Colonic mucosa (tissue), 4 donors: ENCODE measurements at regions not wholly inside any gene's neighbourhood (a gene's known extent, or its start where the extent isn't known, plus 50 kb on each side); places are given as distances from the start of the nearest gene placed in this dataset.

Source experiments
- DNase-seq: peaks from one replicate; pipeline ENCODE4 v3.0.0-alpha.2; 2020
- H3K27ac ChIP-seq: fragments of 200-600 bp; one replicate; pipeline ENCODE4 v1.8.0; 2021
- H3K27me3 ChIP-seq: fragments of 200-600 bp; one replicate; pipeline ENCODE4 v1.8.0; 2021
- H3K36me3 ChIP-seq: fragments of 200-600 bp; one replicate; pipeline ENCODE4 v1.8.0; 2021
- H3K4me1 ChIP-seq: fragments of 200-600 bp; one replicate; pipeline ENCODE4 v1.8.0; 2021; ENCODE audit warnings: mild to moderate bottlenecking
- H3K4me3 ChIP-seq: fragments of 200-600 bp; one replicate; pipeline ENCODE4 v1.8.0; 2021
- H3K9ac ChIP-seq, 2 donors: one replicate each; pipeline ENCODE4 v1.7.0; 2013; ENCODE audit warnings: control low read depth in 2 of 2, low read depth in 2 of 2, low read length in 2 of 2
- H3K9me3 ChIP-seq: fragments of 200-600 bp; one replicate; pipeline ENCODE4 v1.8.0; 2021
- intact Hi-C: fragments of 100-400 bp; cut with DNase I; formaldehyde crosslinking; loops from one replicate; pipeline ENCODE4 v1.14.1; 2022
- TF ChIP-seq, protein P1 (sequence below): fragments of 200-600 bp; IDR thresholded peaks from one replicate; pipeline ENCODE4 v1.8.0; 2022; ENCODE audit warnings: antibody characterized with exemption, mild to moderate bottlenecking
- donor health status: healthy.
- donor health status: DM: no; HTN: no; CAD: no.
- donor health status: DM: no; HTN: no; CAD: no.

DNA sequence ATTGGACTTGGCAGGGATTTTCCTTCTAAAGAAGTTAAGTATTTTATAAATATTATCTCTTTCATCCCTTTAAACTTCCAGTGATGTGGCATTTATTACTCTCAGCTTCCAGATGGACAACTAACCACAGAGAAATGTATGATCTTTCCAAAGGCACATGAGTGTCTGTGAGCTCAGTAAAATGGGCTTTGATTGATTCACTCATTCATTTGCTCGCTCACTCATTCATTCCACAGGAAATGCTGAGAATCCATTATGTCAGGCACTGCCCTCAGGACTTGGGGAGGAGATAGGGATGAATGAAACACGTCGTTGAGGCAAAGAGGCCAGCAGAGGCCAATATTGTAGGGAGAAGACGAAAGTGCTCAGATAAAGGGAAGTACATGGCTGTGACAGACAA is 359.3 kb downstream of the EFNB2 start:
- Histone ChIP-seq H3K36me3 (no peaks in the 10 kb centered on the region), H3K27ac (no peak overlapping the region), H3K27me3 (no peaks in the 10 kb centered on the region), H3K4me3 (no peak overlapping the region), H3K9ac (no peak overlapping the region), H3K4me1 (peaks cover 5% of the 10 kb centered on the region), H3K9me3 (no peaks in the 10 kb centered on the region)
- no peak for DNase-seq
- intact Hi-C loops: no loop called here
- TF ChIP-seq, protein P1, sequence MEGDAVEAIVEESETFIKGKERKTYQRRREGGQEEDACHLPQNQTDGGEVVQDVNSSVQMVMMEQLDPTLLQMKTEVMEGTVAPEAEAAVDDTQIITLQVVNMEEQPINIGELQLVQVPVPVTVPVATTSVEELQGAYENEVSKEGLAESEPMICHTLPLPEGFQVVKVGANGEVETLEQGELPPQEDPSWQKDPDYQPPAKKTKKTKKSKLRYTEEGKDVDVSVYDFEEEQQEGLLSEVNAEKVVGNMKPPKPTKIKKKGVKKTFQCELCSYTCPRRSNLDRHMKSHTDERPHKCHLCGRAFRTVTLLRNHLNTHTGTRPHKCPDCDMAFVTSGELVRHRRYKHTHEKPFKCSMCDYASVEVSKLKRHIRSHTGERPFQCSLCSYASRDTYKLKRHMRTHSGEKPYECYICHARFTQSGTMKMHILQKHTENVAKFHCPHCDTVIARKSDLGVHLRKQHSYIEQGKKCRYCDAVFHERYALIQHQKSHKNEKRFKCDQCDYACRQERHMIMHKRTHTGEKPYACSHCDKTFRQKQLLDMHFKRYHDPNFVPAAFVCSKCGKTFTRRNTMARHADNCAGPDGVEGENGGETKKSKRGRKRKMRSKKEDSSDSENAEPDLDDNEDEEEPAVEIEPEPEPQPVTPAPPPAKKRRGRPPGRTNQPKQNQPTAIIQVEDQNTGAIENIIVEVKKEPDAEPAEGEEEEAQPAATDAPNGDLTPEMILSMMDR: no peak

DNA sequence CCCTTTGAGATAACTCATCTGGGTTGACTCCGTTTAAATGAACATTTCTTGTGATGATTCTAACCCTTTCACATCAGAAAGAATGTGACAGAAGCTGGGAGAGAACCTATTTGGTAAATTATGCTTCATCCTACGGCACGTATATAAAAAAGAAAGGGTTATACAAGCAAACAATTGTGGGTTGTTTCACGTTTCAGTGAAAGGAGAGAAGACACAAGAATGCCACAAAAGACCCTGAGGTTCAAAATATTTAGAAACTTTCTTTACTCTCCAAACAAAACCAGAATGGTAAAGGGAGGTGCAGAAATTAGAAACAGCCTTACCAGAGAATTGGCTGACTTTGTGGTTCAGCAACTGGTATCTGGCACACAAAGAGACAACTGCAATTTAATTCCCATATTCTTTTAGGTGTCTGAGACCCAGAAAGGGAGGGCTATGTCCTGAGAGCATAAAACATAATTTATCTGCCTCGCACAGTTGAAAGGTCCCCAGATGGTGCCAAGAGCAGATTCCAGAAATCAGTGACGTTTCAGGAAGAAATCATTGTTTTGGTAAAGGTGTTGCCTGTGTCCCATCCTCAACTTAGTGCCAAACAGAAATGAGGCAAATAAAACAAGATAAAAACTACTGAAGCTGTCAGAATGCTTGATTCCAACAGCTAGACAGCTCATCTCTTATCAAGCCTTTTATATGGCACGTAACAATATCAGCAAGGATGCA is 361.4 kb downstream of the EFNB2 start:
- no peaks in the 10 kb centered on the region for H3K36me3 ChIP-seq
- no peak for DNase-seq
- TF ChIP-seq, protein P1: no peak
- no peak overlapping the region for H3K9ac ChIP-seq
- no peaks in the 10 kb centered on the region for H3K27me3 ChIP-seq
- intact Hi-C loops: no loop called here
- H3K27ac ChIP-seq: no peak overlapping the region
- peaks cover 5% of the 10 kb centered on the region for H3K4me1 ChIP-seq
- no peaks in the 10 kb centered on the region for H3K9me3 ChIP-seq
- no peak overlapping the region for H3K4me3 ChIP-seq

- no peak for DNase-seq
- H3K9ac ChIP-seq: no peak overlapping the region
- H3K4me1 ChIP-seq: peaks cover 5% of the 10 kb centered on the region
- no peaks in the 10 kb centered on the region for H3K36me3 ChIP-seq
- no peak overlapping the region for H3K27ac ChIP-seq
- no peak overlapping the region for H3K4me3 ChIP-seq
- TF ChIP-seq, protein P1: no peak
- no peaks in the 10 kb centered on the region for H3K9me3 ChIP-seq
- no peaks in the 10 kb centered on the region for H3K27me3 ChIP-seq
- intact Hi-C loops: no loop called here
These were observed 362.1 kb downstream of the EFNB2 start for GRCh38 chr13:106173346-106173745.

DNA sequence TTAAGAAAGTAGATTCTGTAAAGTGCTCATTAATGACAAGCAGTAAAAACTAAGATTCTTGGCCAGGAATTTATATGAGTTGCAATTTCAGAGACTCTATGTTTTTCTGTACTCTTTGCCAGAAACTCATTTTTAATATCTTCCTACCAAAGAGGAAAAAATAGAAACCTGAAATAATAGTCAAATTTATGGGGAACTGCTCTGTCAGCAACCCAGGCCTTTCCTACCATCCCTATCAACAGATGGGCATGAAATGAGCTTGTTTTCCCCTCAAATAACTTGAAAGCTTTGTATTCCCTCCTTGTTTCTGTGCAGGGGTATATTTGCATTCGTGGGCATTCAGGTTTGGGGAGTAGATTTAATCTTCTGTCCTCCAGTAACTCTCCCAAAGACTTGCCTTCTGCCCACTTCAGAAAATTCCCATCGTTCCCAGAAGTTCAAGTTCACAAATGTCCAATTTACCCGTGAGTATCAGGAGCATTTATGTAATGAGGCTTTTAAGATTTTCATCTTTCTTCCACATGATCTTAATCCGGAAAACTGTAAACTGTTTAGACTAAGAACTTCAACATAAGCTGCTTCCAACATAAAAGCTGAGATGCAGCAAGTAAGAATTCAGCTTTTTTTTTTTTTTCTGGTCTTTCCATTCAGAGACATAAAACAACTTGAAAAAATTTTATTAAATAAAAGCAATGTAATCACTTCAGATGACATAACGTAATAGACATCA is 363.1 kb downstream of the EFNB2 start:
- Histone ChIP-seq H3K9me3 (no peaks in the 10 kb centered on the region), H3K9ac (no peak overlapping the region), H3K4me3 (no peak overlapping the region), H3K27me3 (no peaks in the 10 kb centered on the region), H3K27ac (no peak overlapping the region), H3K4me1 (peaks cover 4% of the 10 kb centered on the region), H3K36me3 (no peaks in the 10 kb centered on the region)
- no peak for DNase-seq
- TF ChIP-seq, protein P1: no peak
- intact Hi-C loops: no loop called here

- H3K4me3 ChIP-seq: no peak overlapping the region
- no peak for DNase-seq
- H3K36me3 ChIP-seq: no peaks in the 10 kb centered on the region
- no peaks in the 10 kb centered on the region for H3K9me3 ChIP-seq
- TF ChIP-seq, protein P1: no peak
- no peak overlapping the region for H3K27ac ChIP-seq
- intact Hi-C loops: no loop called here
- H3K4me1 ChIP-seq: no peaks in the 10 kb centered on the region
- no peak overlapping the region for H3K9ac ChIP-seq
- no peaks in the 10 kb centered on the region for H3K27me3 ChIP-seq
These were observed 372.0 kb downstream of the EFNB2 start for GRCh38 chr13:106163426-106163825.
